Subcutaneous abdominal adipose tissue (tissue), 5 donors: ENCODE measurements at regions not wholly inside any gene's neighbourhood (a gene's known extent, or its start where the extent isn't known, plus 50 kb on each side); places are given as distances from the start of the nearest gene placed in this dataset.

Experiments
- H3K27ac ChIP-seq: one replicate; pipeline ENCODE4 v1.7.0; 2013; ENCODE audit warnings: low read depth, mild to moderate bottlenecking, inconsistent platforms, low read length, moderate library complexity
- H3K27me3 ChIP-seq, 5 donors: one replicate each; pipeline ENCODE4 v1.7.0; 2013; ENCODE audit warnings: low read length in 5 of 5, inconsistent platforms in 1 of 5; ENCODE audit not compliant: control insufficient read depth in 5 of 5, insufficient read depth in 4 of 5
- H3K36me3 ChIP-seq, 5 donors: one replicate each; pipeline ENCODE4 v1.7.0; 2013; ENCODE audit warnings: low read length in 5 of 5; ENCODE audit not compliant: control insufficient read depth in 5 of 5, insufficient read depth in 5 of 5
- H3K4me1 ChIP-seq, 5 donors: one replicate each; pipeline ENCODE4 v1.7.0; 2013; ENCODE audit warnings: low read length in 5 of 5, mild to moderate bottlenecking in 3 of 5, moderate library complexity in 1 of 5; ENCODE audit not compliant: control insufficient read depth in 5 of 5, insufficient read depth in 5 of 5
- H3K4me3 ChIP-seq, 5 donors: one replicate each; pipeline ENCODE4 v1.7.0; 2013; ENCODE audit warnings: low read length in 5 of 5, low read depth in 1 of 5
- H3K9ac ChIP-seq, 5 donors: one replicate each; pipeline ENCODE4 v1.7.0; 2013; ENCODE audit warnings: low read length in 5 of 5, mild to moderate bottlenecking in 4 of 5, moderate library complexity in 3 of 5
- H3K9me3 ChIP-seq, 5 donors: one replicate each; pipeline ENCODE4 v1.7.0; 2013; ENCODE audit warnings: low read length in 5 of 5; ENCODE audit not compliant: control insufficient read depth in 5 of 5
- donor health status: healthy.
- donor health status: healthy.
- donor health status: healthy.
- donor health status: healthy.
- donor health status: healthy.

DNA sequence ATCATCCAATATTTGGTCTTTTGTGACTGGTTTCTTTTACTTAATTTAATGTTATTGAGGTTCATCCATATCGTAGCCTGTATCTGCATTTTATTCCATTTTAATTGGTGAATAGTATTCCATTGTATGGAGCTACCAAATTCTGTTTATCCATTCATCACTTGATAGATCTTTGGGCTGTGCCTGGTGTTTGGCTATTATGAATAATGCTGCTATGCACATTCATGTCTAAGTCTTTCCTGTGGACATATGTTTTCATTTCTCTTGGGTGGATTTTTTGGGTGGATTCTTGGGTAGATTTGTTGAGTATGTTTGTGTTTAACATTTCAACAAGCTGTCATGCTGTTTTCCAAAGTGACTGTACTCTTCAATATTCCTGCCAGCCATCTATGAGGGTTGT lies 52.5 kb upstream of the NEDD4L start:
- H3K9ac ChIP-seq: no peak overlapping the region
- H3K36me3 ChIP-seq: no peaks in the 10 kb centered on the region
- no peaks in the 10 kb centered on the region for H3K4me1 ChIP-seq
- H3K27ac ChIP-seq: no peak overlapping the region
- H3K4me3 ChIP-seq: no peak overlapping the region
- peaks cover 0 to 5% (median 2%) of the 10 kb centered on the region in 5 donors for H3K9me3 ChIP-seq
- no peaks in the 10 kb centered on the region for H3K27me3 ChIP-seq

DNA sequence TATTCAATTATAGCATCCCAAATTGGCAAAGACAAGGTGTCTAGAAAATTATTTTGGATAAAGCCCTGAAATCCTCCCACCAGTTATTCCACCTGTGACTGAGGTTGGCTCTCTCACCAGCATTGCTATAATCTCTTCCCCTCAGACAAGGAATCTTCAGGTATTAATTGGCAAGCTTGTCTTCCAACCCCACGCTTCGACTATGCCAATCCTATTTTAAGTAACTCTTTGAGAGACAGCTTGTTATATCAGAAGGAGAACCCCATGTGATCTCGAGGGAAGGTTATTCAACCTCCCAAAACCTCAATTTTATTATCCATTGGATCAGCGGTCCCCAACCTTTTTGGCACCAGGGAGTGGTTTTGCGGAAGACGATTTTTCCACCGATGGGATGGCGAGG lies 54.5 kb upstream of the NEDD4L start:
- Histone ChIP-seq H3K9ac (no peak overlapping the region), H3K36me3 (no peaks in the 10 kb centered on the region), H3K4me1 (no peaks in the 10 kb centered on the region), H3K27ac (no peak overlapping the region), H3K4me3 (no peak overlapping the region), H3K9me3 (peaks cover 0 to 5% (median 2%) of the 10 kb centered on the region in 5 donors), H3K27me3 (no peaks in the 10 kb centered on the region)

DNA sequence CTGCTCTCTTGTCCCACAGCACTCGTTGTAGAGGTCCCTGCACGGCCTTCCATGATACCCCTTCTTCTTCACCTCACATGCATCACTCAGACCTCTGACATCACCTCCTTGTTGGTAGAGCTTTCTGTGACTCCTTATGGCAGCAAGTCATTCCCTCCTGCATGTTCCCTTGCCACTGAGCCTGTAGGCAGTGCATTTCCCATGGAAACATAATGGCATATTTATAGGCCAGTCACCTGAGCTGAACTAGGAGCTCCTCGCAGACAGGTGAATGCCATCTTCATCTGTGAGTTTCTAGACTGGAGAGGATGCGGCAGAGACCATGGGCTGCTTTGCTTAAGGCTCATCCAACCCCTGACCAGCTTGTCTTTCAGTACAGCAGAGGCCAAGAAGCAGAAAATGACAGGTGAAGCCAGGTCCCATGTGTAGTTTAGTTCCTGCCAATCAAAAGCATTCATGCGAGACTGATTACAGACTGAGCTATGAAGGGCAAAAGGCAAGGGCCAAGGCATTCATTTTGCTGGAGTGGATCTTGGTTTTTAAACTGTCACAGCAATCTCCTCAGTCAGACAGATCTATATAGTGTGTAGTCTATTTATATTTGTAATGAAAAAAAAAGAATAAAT lies 59.4 kb upstream of the NEDD4L start:
- no peak overlapping the region for H3K27ac ChIP-seq
- no peak overlapping the region for H3K9ac ChIP-seq
- H3K36me3 ChIP-seq: no peaks in the 10 kb centered on the region
- H3K4me3 ChIP-seq: no peak overlapping the region
- H3K9me3 ChIP-seq: peaks cover 0 to 5% (median 2%) of the 10 kb centered on the region in 5 donors
- no peaks in the 10 kb centered on the region for H3K4me1 ChIP-seq
- no peaks in the 10 kb centered on the region for H3K27me3 ChIP-seq

DNA sequence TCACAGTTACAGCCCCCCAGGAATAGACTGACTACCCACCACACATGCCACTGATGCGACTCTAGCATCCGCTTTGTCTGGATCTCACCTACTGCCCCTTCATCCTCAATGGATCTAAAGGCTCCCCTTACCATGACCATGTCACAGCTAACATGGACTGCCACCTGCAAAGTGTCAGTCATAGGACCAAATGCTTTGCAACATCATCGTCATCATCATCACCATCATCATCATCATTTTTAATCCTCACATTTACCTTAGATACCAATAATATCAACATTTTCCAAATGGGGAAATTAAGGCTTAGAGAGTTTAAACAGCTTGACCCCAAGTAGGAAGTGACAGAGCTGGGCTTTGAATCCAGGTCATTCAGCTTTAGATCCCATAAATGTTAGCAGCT lies 60.1 kb upstream of the NEDD4L start:
- Histone ChIP-seq H3K4me3 (no peak overlapping the region), H3K36me3 (no peaks in the 10 kb centered on the region), H3K9me3 (peaks cover 0 to 5% (median 2%) of the 10 kb centered on the region in 5 donors), H3K27ac (no peak overlapping the region), H3K27me3 (no peaks in the 10 kb centered on the region), H3K4me1 (no peaks in the 10 kb centered on the region), H3K9ac (no peak overlapping the region)

DNA sequence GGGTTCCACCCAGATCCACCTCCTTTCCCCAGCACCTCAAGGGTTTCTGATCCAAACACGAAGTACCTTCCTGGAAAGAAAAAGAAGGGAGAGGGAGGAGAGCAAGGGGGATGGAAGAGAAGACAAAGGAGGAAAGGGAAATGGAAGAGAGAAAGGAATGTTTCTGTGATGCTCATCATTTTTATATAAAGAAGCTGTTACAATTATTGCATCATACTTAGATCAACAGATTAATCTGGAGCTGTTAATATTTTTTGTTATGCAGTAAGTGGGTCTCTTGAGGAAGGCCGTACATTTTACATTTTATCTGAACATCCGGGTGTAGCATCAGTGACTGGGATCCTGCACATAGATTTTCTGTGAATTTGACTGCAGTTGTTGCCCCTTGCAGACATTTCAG lies 60.6 kb upstream of the NEDD4L start:
- Histone ChIP-seq H3K4me3 (no peak overlapping the region), H3K27me3 (no peaks in the 10 kb centered on the region), H3K27ac (no peak overlapping the region), H3K36me3 (no peaks in the 10 kb centered on the region), H3K9ac (no peak overlapping the region), H3K4me1 (no peaks in the 10 kb centered on the region), H3K9me3 (peaks cover 0 to 5% (median 2%) of the 10 kb centered on the region in 5 donors)

DNA sequence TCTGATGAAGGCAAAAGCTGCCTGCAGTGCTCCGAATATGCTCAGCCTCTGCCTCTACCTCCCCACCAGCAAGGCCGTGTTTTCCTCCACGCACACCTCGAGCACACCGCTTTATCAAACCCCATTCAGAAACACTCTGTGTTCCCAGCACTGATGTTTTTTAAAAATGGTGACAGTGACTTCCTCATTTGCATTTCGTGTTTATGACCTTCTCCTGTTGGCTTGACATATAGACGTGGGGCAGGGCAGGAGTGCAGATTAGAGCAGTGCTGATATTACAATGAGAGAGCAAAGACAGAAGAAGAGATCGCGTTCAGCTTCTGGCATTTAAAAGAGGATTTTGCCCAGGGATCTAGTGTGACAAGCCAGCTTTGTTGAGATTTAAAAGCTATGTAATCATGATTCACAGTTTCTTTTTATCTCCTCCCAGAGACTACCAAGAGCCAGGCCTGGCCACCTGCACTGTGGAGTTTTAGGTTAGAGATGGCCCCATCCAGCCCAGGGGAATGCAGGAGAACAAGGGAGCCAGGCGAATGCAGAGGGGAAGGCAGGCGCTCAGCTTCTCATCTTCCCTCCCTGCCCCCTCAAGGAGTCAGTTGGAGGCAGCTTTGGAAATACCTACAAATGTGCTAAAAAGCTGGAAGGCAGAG lies 61.5 kb upstream of the NEDD4L start:
- H3K9ac ChIP-seq: no peak overlapping the region
- no peak overlapping the region for H3K4me3 ChIP-seq
- H3K36me3 ChIP-seq: no peaks in the 10 kb centered on the region
- H3K4me1 ChIP-seq: no peaks in the 10 kb centered on the region
- H3K27me3 ChIP-seq: no peaks in the 10 kb centered on the region
- no peak overlapping the region for H3K27ac ChIP-seq
- no peaks in the 10 kb centered on the region for H3K9me3 ChIP-seq

DNA sequence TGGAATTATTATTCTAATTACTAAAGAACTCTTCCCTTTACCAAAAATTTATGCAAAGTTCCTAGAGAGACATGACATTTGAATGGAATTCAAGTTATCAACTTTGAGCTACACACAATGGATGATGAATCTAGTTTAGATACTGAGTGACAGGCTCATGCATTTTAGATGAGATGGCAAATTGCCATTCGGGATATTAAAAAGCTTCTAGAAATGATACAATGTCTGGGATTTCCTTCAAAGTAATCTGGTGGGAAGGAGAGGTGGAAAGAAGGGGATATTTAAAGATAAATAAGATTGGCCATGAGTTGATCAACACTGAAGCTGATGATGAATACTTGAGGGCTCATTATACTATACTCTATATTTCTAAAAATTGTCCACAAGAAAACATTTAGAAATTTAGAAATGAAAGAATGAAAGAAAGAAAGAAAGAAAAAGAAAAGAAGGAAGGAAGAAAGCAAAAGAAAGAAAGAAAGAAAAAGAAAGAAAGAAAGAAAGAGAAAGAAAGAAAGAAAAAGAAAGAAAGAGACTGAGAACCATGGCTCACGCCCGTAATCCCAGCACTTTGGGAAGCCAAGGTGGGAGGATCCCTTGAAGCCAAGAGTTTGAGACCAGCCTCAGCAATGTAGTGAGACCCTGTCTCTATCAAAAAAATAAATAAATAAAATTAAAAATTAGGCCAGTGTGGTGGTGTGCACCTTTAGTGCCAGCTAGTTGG lies 62.6 kb upstream of the NEDD4L start:
- Histone ChIP-seq H3K36me3 (no peaks in the 10 kb centered on the region), H3K4me3 (no peak overlapping the region), H3K27ac (no peak overlapping the region), H3K9ac (no peak overlapping the region), H3K4me1 (no peaks in the 10 kb centered on the region), H3K27me3 (no peaks in the 10 kb centered on the region), H3K9me3 (no peaks in the 10 kb centered on the region)

DNA sequence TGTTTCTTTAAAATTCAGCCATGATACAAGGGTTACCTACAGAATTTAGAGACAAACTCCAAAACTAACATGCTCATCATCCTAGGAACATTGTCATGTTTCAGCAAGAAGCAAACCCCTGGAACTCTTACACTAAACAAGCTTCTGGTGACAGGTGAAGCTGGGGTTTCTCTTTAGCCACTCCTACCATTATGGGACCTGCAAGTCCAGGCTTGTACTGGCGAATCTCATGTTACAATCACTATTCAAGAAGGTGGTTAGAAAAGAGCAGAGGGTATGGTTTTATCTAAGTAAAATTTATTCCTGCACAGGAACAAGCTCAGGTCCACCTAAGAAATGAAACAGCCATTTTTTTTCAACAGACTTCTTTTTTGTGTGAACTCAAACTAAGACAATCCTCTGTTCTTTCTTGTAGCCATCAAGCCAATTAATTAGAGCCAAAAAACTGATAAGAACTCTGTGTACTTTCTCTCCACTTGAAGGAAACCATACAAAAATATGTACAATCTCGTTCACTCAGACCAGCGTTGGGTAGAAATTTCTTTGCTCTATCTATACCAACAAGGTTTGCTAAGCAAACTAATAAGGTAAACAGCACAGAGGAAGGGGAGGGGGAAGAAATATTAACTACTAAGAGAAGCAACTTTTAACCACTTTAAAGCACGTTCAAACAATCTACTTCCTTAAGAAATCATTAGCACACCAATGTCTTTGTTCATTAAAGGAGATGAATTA lies 63.3 kb upstream of the NEDD4L start:
- Histone ChIP-seq H3K27ac (no peak overlapping the region), H3K27me3 (no peaks in the 10 kb centered on the region), H3K4me1 (peaks cover 0 to 5% (median 0%) of the 10 kb centered on the region in 5 donors), H3K4me3 (no peak overlapping the region), H3K9me3 (no peaks in the 10 kb centered on the region), H3K9ac (no peak overlapping the region), H3K36me3 (no peaks in the 10 kb centered on the region)

DNA sequence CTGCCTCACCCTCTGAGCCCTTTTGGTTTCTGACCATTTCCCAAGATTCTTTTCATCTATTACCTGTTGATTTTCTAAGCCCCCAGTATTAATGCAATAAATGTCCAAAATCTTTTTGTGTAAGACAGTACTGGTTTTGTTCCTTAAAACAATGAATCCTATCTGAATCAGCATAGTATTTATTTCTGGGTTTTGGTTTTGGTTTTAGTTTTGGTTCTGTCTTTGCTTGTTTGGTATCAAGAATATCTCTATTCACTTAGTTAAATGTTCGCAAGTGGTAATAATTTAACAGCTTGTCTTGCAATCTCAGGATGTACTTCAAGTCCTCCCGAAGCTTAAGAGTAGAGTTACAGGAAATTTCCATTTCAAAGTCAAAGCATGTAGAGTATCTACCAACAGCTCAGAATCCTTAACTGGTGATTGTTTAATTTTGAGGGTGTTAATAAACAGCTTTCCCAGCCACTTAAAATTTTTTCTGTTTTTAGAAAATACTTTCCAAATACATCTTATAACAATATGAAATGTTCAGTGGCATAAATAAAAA lies 67.7 kb upstream of the NEDD4L start:
- H3K4me1 ChIP-seq: peaks cover 0 to 5% (median 0%) of the 10 kb centered on the region in 5 donors
- no peaks in the 10 kb centered on the region for H3K9me3 ChIP-seq
- H3K36me3 ChIP-seq: no peaks in the 10 kb centered on the region
- peak overlapping the region in 1 of 5 donors; percentile 16 for H3K4me3 ChIP-seq
- no peaks in the 10 kb centered on the region for H3K27me3 ChIP-seq
- no peak overlapping the region for H3K27ac ChIP-seq
- H3K9ac ChIP-seq: no peak overlapping the region
